Kidney epithelial cell (primary cell): ENCODE measurements at regions not wholly inside any gene's neighbourhood (a gene's known extent, or its start where the extent isn't known, plus 50 kb on each side); places are given as distances from the start of the nearest gene placed in this dataset.

Experiments used
- DNase-seq: peaks from one replicate; pipeline ENCODE4 v3.0.0-alpha.2; 2010; ENCODE audit warnings: low read depth
- H3K27me3 ChIP-seq: 2 replicates; pipeline ENCODE4 v1.6.0; 2011; ENCODE audit warnings: low read length; ENCODE audit not compliant: control insufficient read depth, insufficient read depth
- H3K36me3 ChIP-seq: 2 replicates; pipeline ENCODE4 v1.5.1; 2011; ENCODE audit warnings: low read length; ENCODE audit not compliant: control insufficient read depth, insufficient read depth
- H3K4me3 ChIP-seq: 2 replicates; pipeline ENCODE4 v1.5.1; 2011; ENCODE audit warnings: low read depth, mild to moderate bottlenecking, control low read depth, low read length
- CTCF ChIP-seq: IDR thresholded peaks from 2 replicates; pipeline ENCODE4 v1.5.1; 2011; ENCODE audit warnings: mild to moderate bottlenecking, moderate library complexity, low read length, control low read depth, inconsistent platforms; ENCODE audit not compliant: insufficient read depth, poor library complexity, severe bottlenecking

DNA sequence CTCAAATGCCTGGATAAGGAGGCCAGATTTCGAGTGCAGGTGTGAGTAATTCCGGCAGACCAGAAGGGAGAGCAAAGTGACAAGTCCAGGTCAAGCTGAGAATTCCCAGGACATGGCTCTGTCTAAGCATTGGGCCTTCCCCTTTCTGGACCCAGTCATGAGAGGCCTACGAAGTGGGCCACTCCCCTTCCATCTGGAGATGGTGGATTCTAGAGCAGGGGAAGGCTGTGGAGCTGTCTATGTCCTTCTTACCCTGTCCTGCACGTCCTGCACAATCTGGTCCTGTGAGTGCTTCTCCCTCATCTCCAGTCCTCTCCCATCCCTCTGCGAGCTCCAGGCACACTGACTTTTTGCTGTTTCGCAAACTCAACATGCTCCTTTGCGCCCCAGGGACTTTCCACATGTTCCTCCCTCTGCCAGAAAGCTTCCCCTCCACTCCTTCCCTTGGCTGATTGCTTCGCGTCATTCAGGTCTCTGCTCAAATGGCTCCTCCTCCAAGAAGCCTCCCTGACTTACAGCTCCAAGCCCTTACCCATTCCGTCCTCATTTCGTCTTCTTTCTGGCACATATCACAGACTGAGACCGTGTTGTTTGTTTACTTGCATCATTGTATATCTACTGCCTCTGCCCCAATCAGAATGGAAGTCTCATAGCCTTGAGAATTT, 193.2 kb downstream of the URI1 start:
- H3K4me3 ChIP-seq, result no peak overlapping the region
- no peak for TF ChIP-seq CTCF
- no peak for DNase-seq
- H3K36me3 ChIP-seq, result no peaks in the 10 kb centered on the region
- H3K27me3 ChIP-seq, result no peaks in the 10 kb centered on the region

DNA sequence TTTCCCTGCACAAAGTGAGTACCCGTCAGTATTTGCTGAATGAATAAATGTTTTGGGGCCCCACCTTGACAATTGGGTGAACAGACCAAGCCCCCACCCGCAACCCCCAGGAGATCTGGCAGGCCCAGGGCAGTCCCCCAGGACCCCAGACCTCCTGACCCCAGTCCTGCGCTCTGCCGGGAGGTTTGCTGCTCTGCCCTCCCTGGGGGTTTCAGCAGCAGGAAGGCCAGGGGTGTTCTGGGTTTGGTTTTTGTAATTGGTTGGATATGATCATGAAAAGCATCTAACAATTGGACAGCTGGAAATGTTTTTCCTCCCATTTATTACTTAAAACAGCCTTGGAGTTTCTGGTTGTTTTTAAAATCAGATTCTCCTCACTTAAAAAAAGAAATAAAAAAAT, 193.8 kb downstream of the URI1 start:
- H3K4me3 ChIP-seq, result no peak overlapping the region
- no peak for TF ChIP-seq CTCF
- H3K27me3 ChIP-seq, result no peaks in the 10 kb centered on the region
- H3K36me3 ChIP-seq, result no peaks in the 10 kb centered on the region
- no peak for DNase-seq

GRCh38 chr19:30136611-30137195, 194.7 kb downstream of the URI1 start:
- Histone ChIP-seq H3K27me3 (no peaks in the 10 kb centered on the region), H3K36me3 (no peaks in the 10 kb centered on the region), H3K4me3 (no peak overlapping the region)
- no peak for DNase-seq
- no peak for TF ChIP-seq CTCF

GRCh38 chr19:30137747-30138146, 195.7 kb downstream of the URI1 start:
- TF ChIP-seq CTCF, result no peak
- Histone ChIP-seq H3K4me3 (no peak overlapping the region), H3K36me3 (no peaks in the 10 kb centered on the region), H3K27me3 (no peaks in the 10 kb centered on the region)
- no peak for DNase-seq

DNA sequence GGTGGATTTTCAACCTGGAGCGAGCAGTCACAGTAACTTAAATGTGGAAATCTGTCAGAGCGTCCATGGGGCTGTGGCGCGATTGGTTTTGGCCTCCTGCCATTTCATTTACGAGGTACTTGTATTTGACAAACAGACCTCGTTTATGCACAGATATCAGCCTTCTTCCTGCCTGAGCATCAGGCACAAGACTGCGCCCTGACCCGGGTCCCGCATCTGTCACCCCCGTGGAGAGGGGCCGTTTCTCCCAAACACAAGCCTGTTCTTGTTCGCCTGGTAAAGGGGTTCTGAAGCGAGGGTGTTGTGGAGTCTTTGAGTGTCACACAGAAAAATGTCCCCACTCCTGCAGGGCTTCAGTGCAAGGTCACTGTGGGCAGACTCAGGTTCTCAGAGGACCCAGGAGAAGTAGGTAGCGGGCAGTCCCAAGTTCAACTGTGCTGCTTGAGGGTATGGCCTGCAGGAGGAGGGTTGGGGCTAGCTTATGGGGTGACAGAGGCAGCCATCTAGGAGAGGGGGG, 202.3 kb downstream of the URI1 start:
- H3K27me3 ChIP-seq, result no peaks in the 10 kb centered on the region
- TF ChIP-seq CTCF, result no peak
- no peak for DNase-seq
- H3K36me3 ChIP-seq, result no peaks in the 10 kb centered on the region
- no peak overlapping the region for H3K4me3 ChIP-seq

DNA sequence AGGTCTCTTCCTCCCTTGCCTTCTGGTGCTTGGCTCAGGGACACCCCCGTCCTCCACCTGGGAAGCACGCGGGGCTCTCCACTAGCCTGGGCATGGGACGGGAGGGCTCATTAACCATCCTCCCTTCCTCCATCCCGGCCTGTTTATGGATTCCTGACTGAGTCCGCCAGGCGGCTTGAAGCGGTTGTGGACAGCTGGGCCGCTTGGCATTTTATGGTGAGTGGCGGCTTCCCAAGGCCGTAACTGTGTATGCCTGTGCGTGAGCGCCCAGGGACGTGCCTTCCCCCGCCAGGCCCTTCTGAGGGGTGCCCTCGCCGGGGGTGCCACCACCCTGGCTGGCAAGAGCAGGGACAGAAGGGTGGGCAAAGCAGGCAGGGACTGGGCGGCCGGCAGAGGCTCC, 202.8 kb downstream of the URI1 start:
- TF ChIP-seq CTCF, result no peak
- H3K27me3 ChIP-seq, result no peaks in the 10 kb centered on the region
- no peaks in the 10 kb centered on the region for H3K36me3 ChIP-seq
- H3K4me3 ChIP-seq, result no peak overlapping the region
- DNase-seq, result no peak
